ENCODE measurements at regions not wholly inside any gene's neighbourhood (a gene's known extent, or its start where the extent isn't known, plus 50 kb on each side); places are given as distances from the start of the nearest gene placed in this dataset.

DNA sequence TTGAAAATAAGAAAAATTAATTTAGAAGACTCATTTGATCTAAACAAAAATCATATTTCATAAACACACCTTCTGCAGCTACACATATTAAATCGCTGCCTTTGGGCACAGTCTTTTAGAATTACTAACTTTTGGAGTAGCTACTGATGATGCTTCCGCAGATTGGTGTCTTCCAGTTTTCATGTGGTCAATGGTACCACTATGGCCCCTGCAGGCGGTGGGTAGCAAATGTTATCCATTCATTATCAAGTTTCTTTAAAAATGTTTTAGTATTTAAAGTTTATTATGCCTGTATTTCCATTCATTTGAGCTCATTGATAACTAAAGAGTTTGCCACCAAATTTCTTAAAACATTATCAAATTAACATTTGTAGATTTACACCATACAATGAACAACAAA, 122.9 kb upstream of the GRAMD2B start:
- no peak for DNase-seq

DNA sequence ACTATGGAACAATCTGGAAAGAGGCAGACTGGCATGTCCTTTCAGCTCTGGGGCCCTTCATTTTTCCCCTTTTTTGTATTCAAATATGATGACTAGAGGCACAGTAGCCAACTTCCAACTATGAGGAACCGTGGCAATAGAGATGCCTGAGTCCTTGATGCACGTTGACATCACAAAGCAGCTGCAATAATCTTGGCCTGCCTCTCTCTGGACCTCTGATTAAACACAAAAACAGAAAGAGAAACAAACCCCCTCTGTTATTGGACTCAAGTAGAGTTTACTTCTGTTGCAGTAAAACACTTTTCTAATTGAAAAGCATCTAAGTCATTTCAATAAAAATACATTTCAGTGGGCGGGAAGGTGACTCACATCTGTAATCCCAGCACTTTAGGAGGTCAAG, 122.2 kb upstream of the GRAMD2B start:
- DNase-seq = no peak

DNA sequence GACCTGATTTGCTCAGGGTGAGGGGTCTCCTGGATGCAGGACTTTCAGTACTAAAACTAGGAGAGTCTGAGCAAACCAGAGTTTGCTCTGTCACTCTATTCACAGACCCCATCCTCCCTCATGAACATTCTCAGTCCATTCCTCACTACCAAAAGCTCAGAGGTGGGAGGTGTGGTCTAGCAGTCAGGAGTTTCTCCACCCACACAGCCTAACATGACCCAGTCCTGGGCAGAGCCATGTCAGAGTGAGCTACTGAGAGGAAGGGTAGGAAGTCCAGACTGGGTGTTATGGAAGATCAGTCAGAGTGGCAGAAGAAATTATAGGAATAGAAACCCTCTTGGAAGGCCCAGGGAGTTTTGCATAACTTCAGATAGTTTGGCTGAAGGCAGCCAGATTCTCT, 113.3 kb upstream of the GRAMD2B start:
- no peak for DNase-seq

DNA sequence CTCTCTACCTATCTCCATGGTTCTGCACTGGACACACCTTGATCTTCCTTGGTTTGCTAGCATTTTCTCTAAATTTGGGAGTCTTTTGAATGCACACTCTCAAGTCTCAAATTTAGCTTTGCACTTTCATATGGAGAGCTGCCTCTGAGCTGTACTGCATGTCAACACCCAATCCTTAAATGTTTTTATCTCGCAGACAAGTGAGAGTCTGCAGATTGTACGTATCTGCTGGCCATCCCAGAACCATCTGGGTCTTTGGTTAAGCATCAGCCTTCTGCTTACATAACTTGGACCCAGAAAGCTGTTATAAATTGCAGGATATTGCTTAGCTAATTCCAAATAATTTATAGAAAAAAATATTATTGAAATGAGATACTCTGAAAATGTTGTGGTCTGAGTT, 111.4 kb upstream of the GRAMD2B start:
- DNase-seq = no peak

DNA sequence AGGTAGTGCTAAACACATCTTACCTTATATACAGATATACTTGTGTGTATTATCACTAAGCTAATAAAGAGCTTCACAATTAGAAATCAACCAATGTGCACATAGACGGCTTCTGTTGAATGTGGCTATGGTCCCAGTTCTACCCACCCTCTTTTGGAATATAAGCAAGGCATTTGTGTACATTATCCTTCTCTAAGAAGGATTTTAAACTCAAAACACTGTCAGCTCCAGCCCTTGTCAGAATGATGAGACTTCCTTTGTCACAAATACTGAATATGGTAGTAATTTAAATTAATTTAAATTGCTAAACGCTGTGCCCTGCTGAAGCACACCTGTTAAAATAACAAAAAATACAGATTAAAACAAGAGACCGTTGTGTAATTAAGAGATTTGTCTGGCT, 107.9 kb upstream of the GRAMD2B start:
- no peak for DNase-seq

DNA sequence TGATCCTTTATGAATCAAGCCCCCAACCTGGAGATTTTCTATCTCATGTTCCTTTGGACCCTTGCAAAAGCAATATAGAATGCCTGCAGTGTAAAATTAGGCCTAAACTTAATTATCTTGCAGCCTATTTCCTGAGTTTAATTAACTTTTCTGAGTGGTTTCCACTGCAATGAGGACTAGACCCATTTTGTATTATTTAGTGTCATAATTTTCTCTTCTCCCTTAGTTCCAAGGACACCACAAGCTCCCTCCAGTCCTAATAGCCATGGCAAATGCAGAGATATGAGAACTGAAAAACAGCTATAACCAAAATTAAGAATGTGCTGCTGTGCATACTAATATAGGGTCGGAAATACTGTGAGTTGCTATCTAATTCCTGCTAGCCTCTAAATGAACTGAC, 90.9 kb upstream of the GRAMD2B start:
- DNase-seq = no peak

DNA sequence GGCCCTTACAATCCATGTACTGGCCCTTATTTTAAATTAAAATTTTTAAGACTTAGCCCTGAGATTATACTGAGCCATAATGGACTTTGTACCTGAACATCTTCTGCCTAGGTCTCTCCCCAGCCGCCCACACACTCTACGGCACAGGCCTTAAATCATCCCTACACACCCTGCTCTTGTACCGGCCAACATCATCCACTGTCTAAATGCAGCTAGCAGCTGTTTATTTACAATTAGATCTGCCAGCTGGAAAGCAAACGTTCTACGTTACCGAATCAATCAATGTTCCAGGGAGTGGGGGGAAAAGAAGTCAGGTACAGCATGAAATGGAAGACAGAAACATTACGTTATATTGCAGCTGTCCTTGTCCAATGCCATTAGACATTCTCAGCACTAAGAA, 88.4 kb upstream of the GRAMD2B start:
- no peak for DNase-seq

DNA sequence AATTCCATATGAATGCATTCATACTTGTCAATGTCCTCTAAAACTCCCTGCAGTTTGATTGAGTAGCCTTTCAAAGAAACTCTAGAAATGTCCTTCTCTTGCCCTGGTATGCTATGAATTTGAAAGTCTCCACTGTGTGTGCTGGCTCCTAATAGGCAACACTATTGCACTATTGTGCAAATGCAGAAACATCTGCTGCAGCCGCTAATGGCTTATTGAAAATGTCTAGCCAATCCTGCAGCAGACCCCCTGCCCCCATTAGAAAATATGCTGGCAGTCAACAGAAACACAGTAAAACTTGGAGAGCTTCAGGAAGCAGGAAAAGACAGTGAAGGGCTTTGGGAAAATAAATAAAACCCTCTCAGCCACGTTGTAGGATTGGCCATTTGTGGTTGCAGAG, 87.3 kb upstream of the GRAMD2B start:
- DNase-seq = no peak

DNA sequence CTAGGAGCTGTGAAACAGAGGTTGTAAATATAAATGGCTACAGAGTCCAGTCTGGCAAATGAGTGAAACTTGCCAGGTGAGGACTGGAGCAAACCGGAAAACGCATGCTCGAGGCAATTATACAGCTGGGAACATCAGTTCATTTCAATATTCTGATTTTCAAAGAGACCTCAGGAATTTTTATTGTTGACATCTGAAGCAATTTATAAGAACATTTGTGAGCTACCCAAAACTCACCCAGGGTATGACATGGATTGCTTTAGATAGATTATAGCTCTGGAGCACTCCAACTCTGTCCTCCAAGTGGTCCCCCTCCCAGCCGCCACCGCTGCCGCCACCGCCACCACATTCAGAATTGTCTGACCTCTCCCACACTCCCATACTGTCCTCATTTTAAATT, 84.6 kb upstream of the GRAMD2B start:
- no peak for DNase-seq

DNA sequence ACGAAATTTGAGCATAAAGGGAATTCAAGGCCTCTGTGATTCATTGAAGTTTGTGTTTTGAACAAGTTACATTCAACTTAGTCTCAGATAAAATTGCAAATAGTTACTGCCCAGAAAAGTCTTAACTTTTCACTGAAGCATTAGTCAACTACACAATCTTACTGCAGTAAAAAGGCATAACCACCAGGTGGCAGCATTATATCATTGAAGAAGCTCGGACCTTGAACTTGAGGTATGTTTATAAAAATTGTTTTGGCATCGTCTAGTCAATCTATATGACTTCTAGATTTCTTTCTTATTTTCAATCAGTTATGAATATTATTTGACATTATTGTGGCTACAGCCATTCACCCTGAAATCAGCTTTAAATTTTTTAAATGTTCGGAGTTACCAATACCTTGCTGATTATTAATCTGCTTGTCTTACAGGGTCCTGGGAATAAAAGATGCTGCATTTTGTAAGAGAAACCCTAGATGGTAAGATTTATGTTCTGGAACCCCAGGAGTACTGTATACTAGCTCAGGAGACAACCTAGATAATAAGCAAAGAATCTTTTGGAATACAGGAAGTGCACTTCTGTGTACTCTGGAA, 83.9 kb upstream of the GRAMD2B start:
- peak; percentile 83 for DNase-seq

DNA sequence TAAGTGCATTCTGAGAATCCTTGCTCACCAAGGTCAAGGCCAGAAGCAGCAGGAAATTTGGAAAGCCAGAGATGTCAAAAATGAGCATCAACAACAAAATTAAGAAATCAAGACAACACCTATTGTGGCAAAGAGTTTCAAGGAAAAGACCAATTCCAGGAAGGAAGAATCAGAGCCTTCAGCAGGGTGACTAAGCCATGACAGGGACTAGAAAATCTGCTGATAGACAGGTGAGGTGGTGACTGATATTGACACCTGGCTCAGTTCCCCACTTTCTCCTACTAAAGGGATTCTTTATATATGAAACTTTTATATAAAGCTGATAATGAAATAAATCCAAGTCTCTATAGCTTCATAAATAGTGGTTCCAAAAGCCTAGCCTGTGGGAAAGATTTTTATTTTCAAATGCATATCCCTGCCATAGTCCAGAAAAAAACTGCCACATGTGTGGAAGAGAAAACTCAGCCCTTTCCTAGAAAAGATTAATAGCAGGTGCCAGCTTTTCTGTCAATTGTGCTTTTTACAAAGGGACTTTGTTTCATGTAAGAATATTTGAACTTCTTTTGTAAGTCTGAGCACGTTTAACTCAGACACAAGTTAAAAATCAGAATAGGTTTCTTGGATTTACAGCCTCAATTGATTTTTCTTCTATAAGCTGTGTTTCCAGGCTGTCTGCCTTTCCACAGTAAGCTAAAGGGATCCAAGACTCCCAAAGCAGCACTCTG, 81.1 kb upstream of the GRAMD2B start:
- DNase-seq = no peak

DNA sequence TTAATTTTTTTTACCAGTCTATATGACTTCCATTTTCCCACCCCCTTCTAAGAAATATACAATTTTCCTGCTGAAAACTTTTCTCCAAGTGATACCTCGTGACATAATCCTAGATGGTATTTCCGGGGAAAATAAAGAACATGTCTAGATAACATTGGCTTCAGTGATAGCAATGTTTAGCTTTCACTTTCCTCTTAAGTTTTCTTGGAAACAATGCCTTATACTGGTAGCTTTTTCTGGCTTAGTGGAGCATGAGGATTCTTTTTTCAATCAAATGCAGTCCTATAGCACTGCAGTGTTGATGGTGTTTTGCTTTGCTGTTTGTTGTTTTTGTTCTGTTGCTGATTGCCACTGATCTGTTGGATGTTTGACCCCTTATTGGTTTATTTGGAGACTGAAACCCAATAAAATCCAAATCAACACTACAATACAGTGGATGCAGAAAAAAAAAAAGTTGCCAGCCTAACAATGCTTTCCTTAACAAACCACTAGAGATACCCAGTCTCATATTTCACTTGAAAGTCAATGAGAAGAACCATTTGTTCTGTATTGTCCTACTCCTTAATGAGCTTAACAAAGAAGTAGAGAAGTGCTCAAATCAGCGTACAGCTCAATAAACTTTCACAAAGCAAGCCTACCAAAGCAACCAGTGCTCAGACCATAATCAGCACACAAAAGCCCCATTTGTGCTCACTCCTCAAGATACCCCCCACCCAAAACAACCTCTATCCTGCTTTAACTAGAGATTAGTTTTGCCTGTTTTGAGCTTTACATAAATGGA, 74.2 kb upstream of the GRAMD2B start:
- DNase-seq = no peak

DNA sequence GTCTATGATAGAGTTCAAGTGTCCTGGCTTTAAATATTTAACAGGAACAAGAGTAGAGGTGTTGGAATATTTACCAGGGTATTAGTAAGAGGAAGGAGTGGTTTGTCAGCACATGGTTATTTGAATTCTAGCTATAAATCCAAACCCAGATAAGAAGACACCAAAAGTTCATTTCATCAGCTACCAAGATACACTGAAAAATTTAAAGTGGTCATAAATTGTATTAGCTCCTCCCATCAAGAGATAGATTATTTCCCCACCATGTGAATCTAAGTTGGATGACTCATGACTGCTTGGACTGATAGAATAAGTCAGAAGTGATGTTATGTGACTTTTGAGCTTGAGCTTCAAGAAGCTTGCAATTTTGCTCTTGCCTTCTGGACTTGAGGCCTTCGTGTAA, 72.1 kb upstream of the GRAMD2B start:
- DNase-seq = peak; percentile 27

DNA sequence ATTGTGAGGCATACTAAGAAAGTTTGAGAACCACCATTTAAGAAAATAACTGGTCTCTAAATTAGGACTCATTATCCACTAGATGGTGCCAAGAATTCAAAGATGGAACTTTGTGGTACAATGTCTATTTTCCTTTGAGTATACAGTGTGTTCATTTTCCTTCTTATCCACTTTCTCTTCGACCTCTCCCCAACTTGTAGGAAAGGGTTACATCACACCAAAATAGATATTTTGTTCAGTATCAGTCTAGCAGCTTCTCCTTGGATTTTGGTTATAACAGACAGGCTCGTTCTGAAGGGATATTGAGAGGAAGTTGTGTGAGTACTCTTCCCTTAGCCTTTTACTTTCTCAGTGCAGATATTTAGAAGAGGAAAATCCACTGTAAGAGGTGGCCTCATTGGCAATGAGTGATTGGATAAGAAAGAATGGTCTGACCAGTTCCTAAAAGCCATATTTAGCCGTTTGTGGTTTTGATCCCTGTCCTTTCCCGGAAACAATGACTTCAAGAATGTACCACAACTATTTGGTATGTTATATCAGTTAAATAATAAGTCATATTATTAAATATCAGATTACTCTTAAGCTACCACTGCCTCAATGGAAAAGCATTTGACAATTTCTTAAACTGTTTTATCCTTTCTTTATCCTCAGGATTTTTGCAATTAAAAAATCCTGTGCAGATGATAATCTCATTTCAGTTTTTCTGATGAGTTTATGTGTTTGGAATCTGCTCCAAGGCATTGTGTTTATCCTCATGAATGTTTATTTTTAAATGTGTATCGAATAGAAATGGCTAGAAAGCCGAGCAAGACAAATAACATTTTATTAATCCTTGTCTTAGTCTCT, 69.0 kb upstream of the GRAMD2B start:
- DNase-seq = peak; percentile 80

DNA sequence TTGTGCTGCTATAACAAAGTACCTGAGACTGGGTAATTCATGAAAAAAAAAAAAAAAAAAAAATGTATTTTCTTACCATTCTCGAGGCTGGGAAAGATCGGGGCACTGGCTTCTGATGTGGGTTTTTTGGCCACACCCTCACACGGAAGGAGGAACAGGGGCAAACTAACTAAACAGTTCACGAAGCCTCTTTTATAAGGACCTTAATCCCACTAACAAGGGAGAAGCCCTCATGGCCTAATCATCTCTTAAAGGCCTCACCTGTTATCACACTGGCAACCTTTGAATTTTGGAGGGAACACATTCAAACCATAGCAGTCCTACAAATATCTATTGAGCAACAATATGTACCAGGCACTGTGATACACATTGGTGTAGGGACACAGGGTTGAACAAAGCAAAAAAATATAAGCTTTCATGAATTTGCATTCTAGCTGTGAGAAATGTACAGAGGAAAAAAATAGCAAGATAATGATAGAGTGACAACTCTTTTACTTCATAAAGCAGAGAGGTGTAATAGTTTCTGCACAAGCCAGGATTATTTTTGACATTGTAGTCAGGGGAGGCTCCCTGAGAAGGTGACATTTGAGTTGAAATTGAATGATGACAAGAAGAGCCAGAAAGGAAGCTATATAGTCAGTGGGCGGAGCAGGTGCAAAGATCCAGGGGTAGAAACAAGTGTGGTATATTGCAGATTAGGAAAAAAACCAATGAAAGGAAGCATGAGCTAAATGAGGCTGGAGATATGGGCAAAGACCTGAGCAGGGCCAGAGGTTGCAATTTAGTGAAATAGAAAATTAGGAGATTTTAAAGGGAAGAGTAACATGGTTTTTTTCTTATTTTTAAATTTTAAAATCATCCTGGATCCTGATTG, 68.1 kb upstream of the GRAMD2B start:
- peak; percentile 20 for DNase-seq

DNA sequence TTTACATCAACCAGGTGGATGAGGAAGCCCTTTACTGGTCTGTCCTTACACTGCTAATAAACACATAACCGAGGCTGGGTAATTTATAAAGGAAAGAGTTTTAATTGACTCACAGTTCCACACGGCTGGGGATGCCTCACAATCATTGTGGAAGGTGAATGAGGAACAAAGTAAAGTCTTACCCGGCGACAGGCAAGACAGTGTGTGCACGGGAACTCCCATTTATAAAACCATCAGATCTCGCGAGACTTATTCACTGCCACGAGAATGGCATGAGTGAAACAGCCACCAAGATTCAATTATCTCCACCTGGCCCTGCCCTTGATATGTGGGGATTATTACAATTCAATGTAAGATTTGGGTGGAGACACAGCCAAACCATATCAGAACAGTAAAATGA, 67.3 kb upstream of the GRAMD2B start:
- DNase-seq = no peak

DNA sequence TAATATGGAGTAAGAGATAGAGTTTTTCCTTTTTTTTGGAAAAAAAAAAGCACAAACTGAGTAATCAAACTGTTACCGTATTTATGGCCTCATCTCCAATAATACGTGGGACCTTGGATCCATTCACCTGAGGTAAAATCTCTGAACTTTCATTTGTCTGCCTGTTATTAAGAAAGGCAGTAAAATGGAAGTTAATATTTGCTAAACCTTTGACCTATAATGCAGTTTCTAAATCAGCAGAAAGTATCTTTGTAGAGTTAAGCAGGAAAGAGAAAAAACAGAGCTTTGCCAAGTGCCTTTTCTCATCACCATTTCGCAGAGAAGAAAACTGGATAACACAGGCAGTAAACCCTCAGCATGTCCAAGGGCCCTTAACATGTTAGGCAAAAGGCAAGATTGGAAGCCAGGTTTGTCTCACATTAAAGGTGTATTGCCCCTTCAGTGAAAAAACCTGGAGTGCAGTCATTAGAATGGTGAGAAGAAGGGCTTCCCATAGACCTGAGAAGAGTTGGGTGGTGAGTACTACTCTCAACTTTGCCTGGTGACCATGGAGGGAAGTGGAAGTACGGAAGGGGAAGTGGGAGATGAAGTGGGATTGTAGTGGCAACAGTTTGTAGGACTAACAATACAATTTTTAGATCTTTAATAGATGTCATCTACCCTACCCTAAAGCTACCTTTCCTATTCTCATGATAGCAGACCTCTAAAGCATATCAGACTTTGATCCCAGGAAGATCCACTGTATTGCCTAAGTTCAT, 65.4 kb upstream of the GRAMD2B start:
- no peak for DNase-seq

DNA sequence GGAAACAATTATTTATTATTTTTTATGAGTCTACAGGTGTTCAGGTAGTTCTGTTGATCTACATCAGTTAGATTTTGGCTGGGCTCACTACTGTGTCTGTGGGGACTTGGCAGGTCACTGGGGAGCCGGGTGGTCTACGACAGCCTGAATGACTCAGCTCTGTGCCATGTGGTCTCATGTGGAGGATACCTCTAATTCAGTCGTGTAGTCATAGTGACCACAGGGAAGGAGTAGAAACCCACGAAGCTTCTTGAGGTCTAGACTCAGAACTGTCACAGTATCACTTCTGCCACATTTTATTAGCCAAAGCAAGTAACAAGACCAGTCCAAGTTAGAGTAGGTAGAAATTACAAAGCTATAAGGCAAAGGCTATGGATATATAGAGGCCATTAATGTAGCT, 64.7 kb upstream of the GRAMD2B start:
- peak; percentile 52 for DNase-seq

DNA sequence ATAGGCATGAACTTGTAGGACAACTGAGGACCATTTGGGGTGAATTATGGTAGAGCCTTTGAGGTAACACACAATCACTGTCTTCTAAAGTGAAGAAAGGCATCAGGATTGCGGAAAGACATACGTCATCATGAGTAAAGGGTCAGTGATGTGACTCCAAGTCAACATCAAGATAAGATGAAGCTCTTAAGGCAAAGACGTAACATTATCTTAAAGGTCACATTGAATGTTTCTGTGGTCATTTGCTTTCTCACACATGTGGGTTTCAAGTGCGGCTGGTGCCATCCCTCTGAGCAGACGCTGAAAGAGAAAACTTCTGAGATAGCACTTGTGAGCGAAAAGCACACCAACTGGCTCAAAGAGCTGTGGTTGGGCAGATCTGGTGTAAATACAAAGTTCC, 63.3 kb upstream of the GRAMD2B start:
- no peak for DNase-seq

DNA sequence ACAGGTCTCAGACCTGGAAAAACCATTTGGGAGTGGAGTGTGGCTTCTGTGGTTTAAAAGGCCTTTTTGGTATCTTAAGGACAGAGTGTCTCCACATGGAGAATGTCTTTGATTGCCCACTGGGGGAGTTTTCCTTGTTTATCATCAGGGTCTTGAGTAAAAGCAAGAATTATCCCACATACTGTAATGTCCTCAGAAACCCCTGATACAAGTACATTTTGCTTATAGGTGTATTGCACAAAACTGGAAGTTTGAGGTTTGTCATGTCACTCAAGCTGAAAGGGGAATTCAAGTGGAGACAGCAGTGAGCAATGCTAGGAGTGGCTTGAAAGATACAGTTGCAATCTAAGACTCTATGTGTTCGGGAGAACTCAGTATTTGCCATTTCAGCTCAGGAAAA, 62.7 kb upstream of the GRAMD2B start:
- DNase-seq = no peak

DNA sequence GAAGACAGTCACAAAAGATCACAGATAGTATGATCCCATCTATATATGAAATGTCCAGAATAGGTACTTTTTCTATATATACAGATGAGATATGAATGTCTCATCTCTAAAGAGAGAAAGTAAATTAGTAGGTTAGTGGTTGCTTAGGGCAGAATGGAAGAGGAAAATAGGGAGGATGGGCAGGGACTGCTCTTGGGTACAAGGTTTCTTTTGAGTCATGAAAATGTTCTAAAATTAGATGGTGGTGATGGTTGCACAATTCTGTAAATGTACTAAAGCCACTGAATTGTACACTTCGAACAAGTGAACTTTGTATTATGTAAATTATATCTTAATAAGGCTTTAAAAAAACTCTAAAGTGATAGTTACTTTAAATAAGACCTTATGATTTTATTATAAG, 59.6 kb upstream of the GRAMD2B start:
- no peak for DNase-seq
